Neuronal stem cell (in vitro differentiated cells): ENCODE measurements at regions not wholly inside any gene's neighbourhood (a gene's known extent, or its start where the extent isn't known, plus 50 kb on each side); places are given as distances from the start of the nearest gene placed in this dataset.

Experiments used
- DNase-seq: peaks from one replicate; pipeline ENCODE4 v3.0.0-alpha.2; 2013; ENCODE audit warnings: low spot score
- H2AFZ ChIP-seq: one replicate; pipeline ENCODE4 v1.6.1; 2013; ENCODE audit warnings: mild to moderate bottlenecking, low read length, inconsistent platforms
- H2AK5ac ChIP-seq: 2 replicates; pipeline ENCODE4 v1.6.1; 2013; ENCODE audit warnings: low read depth, mild to moderate bottlenecking, inconsistent platforms, low read length, moderate library complexity, mixed read lengths
- H2BK120ac ChIP-seq: 2 replicates; pipeline ENCODE4 v1.6.1; 2013; ENCODE audit warnings: low read depth, mild to moderate bottlenecking, inconsistent platforms, low read length, moderate library complexity, mixed read lengths
- H2BK12ac ChIP-seq: one replicate; pipeline ENCODE4 v1.6.1; 2013; ENCODE audit warnings: low read length, inconsistent platforms
- H2BK15ac ChIP-seq: 2 replicates; pipeline ENCODE4 v1.6.1; 2013; ENCODE audit warnings: mild to moderate bottlenecking, low read length, inconsistent platforms, mixed read lengths
- H2BK5ac ChIP-seq: one replicate; pipeline ENCODE4 v1.6.1; 2013; ENCODE audit warnings: inconsistent platforms, mild to moderate bottlenecking, low read length, moderate library complexity
- H3K14ac ChIP-seq: one replicate; pipeline ENCODE4 v1.6.1; 2013; ENCODE audit warnings: low read length, inconsistent platforms
- H3K18ac ChIP-seq: 2 replicates; pipeline ENCODE4 v1.6.1; 2013; ENCODE audit warnings: low read length, inconsistent platforms
- H3K23ac ChIP-seq: 2 replicates; pipeline ENCODE4 v1.6.1; 2013; ENCODE audit warnings: low read depth, mild to moderate bottlenecking, mixed read lengths, low read length, inconsistent platforms; ENCODE audit not compliant: poor library complexity
- H3K27ac ChIP-seq: replicated peaks from 3 replicates; pipeline ENCODE4 v1.5.1; 2013; ENCODE audit warnings: low read length, inconsistent platforms
- H3K27me3 ChIP-seq, 3 experiments: 2 replicates each; pipeline ENCODE4 v1.6.1; 2013; ENCODE audit warnings: low read length in 3 of 3, mild to moderate bottlenecking in 2 of 3, inconsistent platforms in 1 of 3, low read depth in 1 of 3, mixed read lengths in 1 of 3, moderate library complexity in 1 of 3; ENCODE audit not compliant: control insufficient read depth in 3 of 3, insufficient read depth in 3 of 3
- H3K36me3 ChIP-seq, 2 donors: replicated peaks in 1 of 2; 2 replicates each; pipeline ENCODE4 v1.6.1; 2013; ENCODE audit warnings: low read length in 2 of 2; ENCODE audit not compliant: control insufficient read depth in 2 of 2, insufficient read depth in 2 of 2
- H3K4ac ChIP-seq: 2 replicates; pipeline ENCODE4 v1.6.1; 2013; ENCODE audit warnings: inconsistent platforms, mild to moderate bottlenecking, low read length, moderate library complexity
- H3K4me1 ChIP-seq, 2 donors: 1 replicate in 1 of 2; 2 replicates in 1 of 2; pipeline ENCODE4 v1.6.1; 2013; ENCODE audit warnings: low read length in 2 of 2, low read depth in 1 of 2; ENCODE audit not compliant: control insufficient read depth in 2 of 2, insufficient read depth in 1 of 2
- H3K4me2 ChIP-seq: one replicate; pipeline ENCODE4 v1.6.1; 2013; ENCODE audit warnings: mild to moderate bottlenecking, low read length, inconsistent platforms; ENCODE audit not compliant: insufficient read depth, poor library complexity, severe bottlenecking
- H3K4me3 ChIP-seq, 2 donors: 2 replicates each; pipeline ENCODE4 v1.5.1; 2013; ENCODE audit warnings: low read length in 2 of 2, mild to moderate bottlenecking in 2 of 2, inconsistent platforms in 1 of 2, moderate library complexity in 1 of 2
- H3K79me1 ChIP-seq: one replicate; pipeline ENCODE4 v1.6.1; 2013; ENCODE audit warnings: low read depth, mild to moderate bottlenecking, inconsistent platforms, low read length, moderate library complexity
- H3K9ac ChIP-seq: one replicate; pipeline ENCODE4 v1.6.1; 2013; ENCODE audit warnings: mild to moderate bottlenecking, low read depth, low read length, inconsistent platforms; ENCODE audit not compliant: poor library complexity
- H3K9me3 ChIP-seq, 2 donors: replicated peaks in 1 of 2; 2 replicates each; pipeline versions ENCODE3 to v1.6.1; 2013; ENCODE audit warnings: low read length in 2 of 2, mild to moderate bottlenecking in 2 of 2, inconsistent platforms in 1 of 2, low read depth in 1 of 2, mixed read lengths in 1 of 2, moderate library complexity in 1 of 2; ENCODE audit not compliant: control insufficient read depth in 2 of 2, insufficient read depth in 1 of 2
- H4K8ac ChIP-seq: one replicate; pipeline ENCODE4 v1.6.1; 2013; ENCODE audit warnings: low read depth, mild to moderate bottlenecking, inconsistent platforms, low read length, moderate library complexity
- H4K91ac ChIP-seq: one replicate; pipeline ENCODE4 v1.6.1; 2013; ENCODE audit warnings: low read length, low read depth, mild to moderate bottlenecking, inconsistent platforms; ENCODE audit not compliant: poor library complexity
- WGBS, 2 donors: extraction: QIAGEN DNeasy Blood & Tissue Kit; methylation state at CpG; one replicate each; pipeline ENCODE4 v1.1.7; 2013; ENCODE audit warnings: missing lambda C conversion rate in 2 of 2, mixed read lengths in 1 of 2; ENCODE audit not compliant: insufficient read length in 2 of 2, insufficient replicate concordance in 1 of 2; ENCODE audit errors: extremely low coverage in 2 of 2; 5-methylcytosine and 5-hydroxymethylcytosine counted together

GRCh38 chr5:44486591-44486990, 97.4 kb upstream of the FGF10 start:
- Histone ChIP-seq H3K9ac (no peak overlapping the region), H3K36me3 (no peaks in the 10 kb centered on the region), H2AK5ac (no peak overlapping the region), H4K8ac (no peak overlapping the region), H2BK12ac (no peak overlapping the region), H3K27me3 (no peaks in the 10 kb centered on the region), H3K4me2 (no peak overlapping the region), H2BK15ac (no peak overlapping the region), H4K91ac (no peak overlapping the region), H3K23ac (no peak overlapping the region), H2AFZ (no peak overlapping the region), H2BK120ac (no peak overlapping the region), H3K4me1 (peaks cover 0 to 4% of the 10 kb centered on the region in 2 donors), H3K14ac (no peak overlapping the region), H3K9me3 (no peaks in the 10 kb centered on the region), H2BK5ac (no peak overlapping the region), H3K27ac (no peak overlapping the region), H3K18ac (no peak overlapping the region), H3K79me1 (no peaks in the 10 kb centered on the region), H3K4me3 (no peak overlapping the region), H3K4ac (no peak overlapping the region)
- DNase-seq, result no peak
- no CpG with 5 or more reads among the region's 1 CpG for WGBS, 2 donors

- Histone ChIP-seq H3K18ac (no peak overlapping the region), H2BK5ac (no peak overlapping the region), H3K4me1 (no peaks in the 10 kb centered on the region), H2BK15ac (no peak overlapping the region), H3K9me3 (peaks cover 2 to 22% of the 10 kb centered on the region in 2 donors), H2AFZ (peak overlapping the region; percentile 19), H4K91ac (no peak overlapping the region), H2BK120ac (no peak overlapping the region), H3K27me3 (no peaks in the 10 kb centered on the region), H3K36me3 (no peaks in the 10 kb centered on the region), H4K8ac (no peak overlapping the region), H3K14ac (no peak overlapping the region), H3K23ac (no peak overlapping the region), H3K27ac (no peak overlapping the region), H2AK5ac (no peak overlapping the region), H3K4me2 (no peak overlapping the region), H3K4me3 (no peak overlapping the region), H3K4ac (no peak overlapping the region), H3K9ac (no peak overlapping the region), H3K79me1 (no peaks in the 10 kb centered on the region), H2BK12ac (no peak overlapping the region)
- WGBS, 2 donors, result no CpG with 5 or more reads among the region's 4 CpGs
- no peak for DNase-seq
Measured at GRCh38 chr5:44454002-44454401, 64.8 kb upstream of the FGF10 start.

DNA sequence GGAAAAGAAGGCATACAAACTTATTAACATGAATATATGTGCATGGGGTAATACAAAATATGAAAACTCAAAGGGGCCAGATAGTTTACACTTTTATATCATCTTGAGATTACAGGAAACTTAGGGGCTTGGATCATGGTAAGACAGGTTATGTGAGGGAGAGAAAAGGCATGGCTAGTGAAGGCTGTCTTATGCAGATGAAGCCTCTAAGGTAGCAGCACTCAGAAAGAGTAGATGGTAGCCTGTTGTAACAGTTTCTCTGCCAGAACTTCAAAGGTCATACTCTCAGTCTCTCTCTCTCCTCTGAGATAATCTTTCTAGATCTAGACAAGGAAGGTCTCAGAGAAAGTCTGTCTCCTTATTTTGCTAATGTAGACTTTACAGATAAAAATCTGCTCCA, 57.2 kb upstream of the FGF10 start:
- H2BK120ac ChIP-seq, result no peak overlapping the region
- no peak overlapping the region for H3K4me3 ChIP-seq
- no peaks in the 10 kb centered on the region for H3K36me3 ChIP-seq
- no peak overlapping the region for H3K4ac ChIP-seq
- H3K27me3 ChIP-seq, result no peaks in the 10 kb centered on the region
- H3K9ac ChIP-seq, result no peak overlapping the region
- no peak overlapping the region for H3K23ac ChIP-seq
- no peaks in the 10 kb centered on the region for H3K79me1 ChIP-seq
- no peak overlapping the region for H2BK12ac ChIP-seq
- H3K4me1 ChIP-seq, result peaks cover 0 to 6% of the 10 kb centered on the region in 2 donors
- peak overlapping the region; percentile 67 for H2AFZ ChIP-seq
- H2AK5ac ChIP-seq, result no peak overlapping the region
- H4K8ac ChIP-seq, result no peak overlapping the region
- H3K4me2 ChIP-seq, result no peak overlapping the region
- H4K91ac ChIP-seq, result no peak overlapping the region
- no peaks in the 10 kb centered on the region for H3K9me3 ChIP-seq
- H2BK5ac ChIP-seq, result no peak overlapping the region
- H3K27ac ChIP-seq, result no peak overlapping the region
- H3K18ac ChIP-seq, result no peak overlapping the region
- DNase-seq, result no peak
- H3K14ac ChIP-seq, result no peak overlapping the region
- H2BK15ac ChIP-seq, result no peak overlapping the region

DNA sequence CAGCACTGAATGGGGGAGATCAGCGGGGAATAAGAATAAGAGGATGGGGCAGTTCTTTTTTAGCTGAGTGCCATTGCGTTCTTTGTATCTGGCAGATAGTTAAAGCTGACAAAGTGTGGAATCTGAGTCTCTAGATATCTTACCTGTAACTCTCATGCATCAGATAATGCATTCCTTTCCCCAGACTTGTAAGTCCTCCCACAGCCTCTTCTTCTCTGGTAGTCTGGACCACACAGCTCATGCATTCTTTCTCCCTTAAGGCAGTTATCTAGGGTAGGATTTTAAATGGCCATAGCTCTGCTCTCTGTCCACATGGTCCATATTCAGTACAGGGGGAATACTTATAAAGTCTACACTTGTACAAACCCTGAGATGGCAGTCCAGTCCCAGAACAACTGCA, 54.0 kb upstream of the FGF10 start:
- Histone ChIP-seq H4K8ac (no peak overlapping the region), H3K4me3 (no peak overlapping the region), H2AK5ac (no peak overlapping the region), H3K27ac (no peak overlapping the region), H3K36me3 (no peaks in the 10 kb centered on the region), H3K9ac (no peak overlapping the region), H3K4me2 (no peak overlapping the region), H3K14ac (no peak overlapping the region), H2BK120ac (no peak overlapping the region), H2BK5ac (no peak overlapping the region), H3K9me3 (no peaks in the 10 kb centered on the region), H2AFZ (no peak overlapping the region), H3K79me1 (no peaks in the 10 kb centered on the region), H2BK15ac (no peak overlapping the region), H3K23ac (no peak overlapping the region), H3K4ac (no peak overlapping the region), H3K4me1 (peaks cover 0 to 6% of the 10 kb centered on the region in 2 donors), H3K18ac (no peak overlapping the region), H2BK12ac (no peak overlapping the region), H4K91ac (no peak overlapping the region), H3K27me3 (no peaks in the 10 kb centered on the region)
- WGBS, 2 donors, result no CpG with 5 or more reads among the region's 2 CpGs
- DNase-seq, result no peak
